Endothelial cell of umbilical vein (primary cell): ENCODE measurements at regions not wholly inside any gene's neighbourhood (a gene's known extent, or its start where the extent isn't known, plus 50 kb on each side); places are given as distances from the start of the nearest gene placed in this dataset.

Source experiments
- BruUV-seq: library from RNA; stranded (reverse); fragments of 400-500 nt; replicated peaks from 2 replicates; lab custom pipeline; 2021; lab: Mats Ljungman, UMichigan
- CTCF ChIA-PET: fragments of 300-600, 350-600 bp; sonication (Branson Sonifier 250); formaldehyde crosslinking; loops from one replicate; lab custom pipeline; 2021; ENCODE audit warnings: antibody characterized with exemption, inconsistent platforms; lab: Charles Lee
- POLR2A ChIA-PET: fragments of 300-600, 350-600 bp; sonication (Branson Sonifier 250); formaldehyde crosslinking; loops from one replicate; lab custom pipeline; 2021; ENCODE audit warnings: antibody characterized with exemption, inconsistent platforms; lab: Charles Lee
- DNase-seq: peaks from one replicate; pipeline ENCODE4 v3.0.0-alpha.2; 2011; ENCODE audit warnings: low read depth, low spot score
- FAIRE-seq: peaks from 2 replicates; lab custom pipeline; 2011; peaks lifted over from hg19 to GRCh38; lab: Jason Lieb, UNC
- H2AFZ ChIP-seq: 2 replicates; pipeline ENCODE4 v1.6.0; 2012; ENCODE audit warnings: low read depth, low read length, control low read depth, inconsistent platforms
- H3K27ac ChIP-seq: 2 replicates; pipeline ENCODE4 v1.5.1; 2011; ENCODE audit warnings: low read depth, mild to moderate bottlenecking, control low read depth, low read length, moderate library complexity; ENCODE audit not compliant: insufficient read depth
- H3K27me3 ChIP-seq, 2 experiments: 2 replicates each; pipeline versions ENCODE4 v1.6.0 to v1.6.1; 2011; ENCODE audit warnings: low read length in 2 of 2, mixed read lengths in 1 of 2; ENCODE audit not compliant: control insufficient read depth in 2 of 2, insufficient read depth in 2 of 2
- H3K36me3 ChIP-seq, 2 experiments: 2 replicates in 1 of 2; 3 replicates in 1 of 2; pipeline ENCODE4 v1.5.1; 2011; ENCODE audit warnings: low read length in 2 of 2, mild to moderate bottlenecking in 1 of 2, moderate library complexity in 1 of 2; ENCODE audit not compliant: control insufficient read depth in 2 of 2, insufficient read depth in 2 of 2; ENCODE audit errors: extremely low read depth in 1 of 2
- H3K4me1 ChIP-seq: 3 replicates; pipeline ENCODE4 v1.5.1; 2011; ENCODE audit warnings: mild to moderate bottlenecking, low read length; ENCODE audit not compliant: control insufficient read depth, insufficient read depth; ENCODE audit errors: extremely low read depth
- H3K4me2 ChIP-seq: 2 replicates; pipeline ENCODE4 v1.6.1; 2011; ENCODE audit warnings: low read length, control low read depth, mixed read lengths; ENCODE audit not compliant: insufficient read depth
- H3K4me3 ChIP-seq, 3 experiments: fragments of 200-600 bp in 1 of 3; sonication (generic), shearing (Covaris generic) in 1 of 3; replicated peaks in 1 of 3; 2 replicates each; pipeline ENCODE4 v1.5.1; 2011 to 2016; ENCODE audit warnings: control low read depth in 3 of 3, low read length in 3 of 3, mild to moderate bottlenecking in 2 of 3, inconsistent platforms in 1 of 3, low read depth in 1 of 3, moderate library complexity in 1 of 3; ENCODE audit not compliant: insufficient read depth in 1 of 3
- H3K79me2 ChIP-seq: 2 replicates; pipeline ENCODE4 v1.6.0; 2012; ENCODE audit warnings: low read length, inconsistent platforms; ENCODE audit not compliant: control insufficient read depth, insufficient read depth
- H3K9ac ChIP-seq: replicated peaks from 2 replicates; pipeline ENCODE3; 2011; ENCODE audit warnings: low read length, control low read depth; ENCODE audit not compliant: insufficient read depth; ENCODE audit errors: extremely low read depth
- H3K9me1 ChIP-seq: replicated peaks from 3 replicates; pipeline ENCODE4 v1.6.0; 2011; ENCODE audit warnings: mild to moderate bottlenecking, low read length; ENCODE audit not compliant: control insufficient read depth, insufficient read depth; ENCODE audit errors: extremely low read depth
- H3K9me3 ChIP-seq: replicated peaks from 2 replicates; pipeline ENCODE4 v1.5.1; 2012; ENCODE audit warnings: low read length, inconsistent platforms; ENCODE audit not compliant: control insufficient read depth, insufficient read depth
- H4K20me1 ChIP-seq: replicated peaks from 2 replicates; pipeline ENCODE3; 2011; ENCODE audit warnings: mild to moderate bottlenecking, low read length; ENCODE audit not compliant: control insufficient read depth, insufficient read depth; ENCODE audit errors: extremely low read depth
- CTCF ChIP-seq, 2 donors: IDR thresholded peaks; 1 replicate in 1 of 2; 2 replicates in 1 of 2; pipeline ENCODE4 v1.5.1; 2011; ENCODE audit warnings: low read length in 2 of 2, mild to moderate bottlenecking in 2 of 2, moderate library complexity in 2 of 2, control low read depth in 1 of 2, inconsistent platforms in 1 of 2, low read depth in 1 of 2; ENCODE audit not compliant: insufficient read depth in 1 of 2; ENCODE audit errors: extremely low read depth in 1 of 2
- EZH2 ChIP-seq: IDR thresholded peaks from 2 replicates; pipeline ENCODE4 v1.6.1; 2012; ENCODE audit warnings: borderline replicate concordance, low read depth, mild to moderate bottlenecking, moderate library complexity, low read length, inconsistent platforms; ENCODE audit not compliant: severe bottlenecking
- FOS ChIP-seq: IDR thresholded peaks from 2 replicates; pipeline ENCODE4 v1.6.1; 2011; ENCODE audit warnings: mild to moderate bottlenecking, low read length, moderate library complexity, borderline replicate concordance; ENCODE audit not compliant: insufficient read depth
- GATA2 ChIP-seq: IDR thresholded peaks from 2 replicates; pipeline ENCODE4 v1.7.0; 2011; ENCODE audit warnings: low read depth, mild to moderate bottlenecking, moderate library complexity, mixed read lengths, low read length; ENCODE audit not compliant: insufficient read length, insufficient read depth
- JUN ChIP-seq: IDR thresholded peaks from 2 replicates; pipeline ENCODE4 v1.6.1; 2011; ENCODE audit warnings: borderline replicate concordance, low read depth; ENCODE audit not compliant: insufficient read length, insufficient read depth
- MAX ChIP-seq: IDR thresholded peaks from 2 replicates; pipeline ENCODE4 v1.6.1; 2011; ENCODE audit not compliant: insufficient read depth, insufficient read length
- MYC ChIP-seq: IDR thresholded peaks from one replicate; pipeline ENCODE4 v1.6.1; 2011; ENCODE audit warnings: mild to moderate bottlenecking, low read depth, low read length
- POLR2A ChIP-seq: IDR thresholded peaks from 2 replicates; pipeline ENCODE4 v1.6.1; 2012; ENCODE audit warnings: low read depth, mild to moderate bottlenecking, control low read depth, low read length
- POLR2AphosphoS5 ChIP-seq: IDR thresholded peaks from 2 replicates; pipeline ENCODE4 v1.6.1; 2012; ENCODE audit warnings: low read depth, mild to moderate bottlenecking, control low read depth, low read length, moderate library complexity; ENCODE audit not compliant: insufficient read depth
- dilution Hi-C: fragments of 300-500 bp; cut with MboI; formaldehyde crosslinking; loops from one replicate; pipeline ENCODE4 v1.15.0; 2019; ENCODE audit warnings: low sequenced_read_pairs; ENCODE audit not compliant: extremely low pct_ligation_motif_present
- intact Hi-C: fragments of 100-400 bp; cut with micrococcal nuclease; formaldehyde crosslinking; loops from one replicate; pipeline ENCODE4 v1.10.0; 2022

- intact Hi-C loops = no loop called here
- FAIRE-seq (no peak), DNase-seq (no peak)
- no peaks in the 10 kb centered on the region for H3K9me1 ChIP-seq
- no peak for TF ChIP-seq POLR2AphosphoS5
- no peak for TF ChIP-seq POLR2A
- TF ChIP-seq EZH2 = no peak
- TF ChIP-seq MAX = no peak
- no peak for TF ChIP-seq FOS
- no peak for TF ChIP-seq JUN
- no peak for TF ChIP-seq CTCF (IDR thresholded peaks at IDR 0.05; ENCODE audit: extremely low read depth in 1 of 2, insufficient read depth in 1 of 2, low read depth in 1 of 2, low read length in 2 of 2)
- TF ChIP-seq GATA2 = no peak
- no peak for TF ChIP-seq MYC
- ChIA-PET POLR2A (no interaction called here), CTCF (no interaction called here)
- H3K4me3 ChIP-seq = no peak overlapping the region
- H3K4me1 ChIP-seq = peaks cover 6% of the 10 kb centered on the region
- H3K79me2 ChIP-seq = no peaks in the 10 kb centered on the region
- H3K9ac ChIP-seq = no peak overlapping the region
- no peak overlapping the region for H2AFZ ChIP-seq
- H3K36me3 ChIP-seq = no peaks in the 10 kb centered on the region
- H4K20me1 ChIP-seq = no peaks in the 10 kb centered on the region
- H3K9me3 ChIP-seq = no peaks in the 10 kb centered on the region
- dilution Hi-C loops = no loop called here
- BruUV-seq = no TSS peak
- no peaks in the 10 kb centered on the region for H3K27me3 ChIP-seq
- no peak overlapping the region for H3K27ac ChIP-seq
- H3K4me2 ChIP-seq = no peak overlapping the region
Measured at GRCh38 chr13:80010846-80011245, 330.1 kb downstream of the SPRY2 start.
